ENCODE measurements at regions not wholly inside any gene's neighbourhood (a gene's known extent, or its start where the extent isn't known, plus 50 kb on each side); places are given as distances from the start of the nearest gene placed in this dataset.

DNA sequence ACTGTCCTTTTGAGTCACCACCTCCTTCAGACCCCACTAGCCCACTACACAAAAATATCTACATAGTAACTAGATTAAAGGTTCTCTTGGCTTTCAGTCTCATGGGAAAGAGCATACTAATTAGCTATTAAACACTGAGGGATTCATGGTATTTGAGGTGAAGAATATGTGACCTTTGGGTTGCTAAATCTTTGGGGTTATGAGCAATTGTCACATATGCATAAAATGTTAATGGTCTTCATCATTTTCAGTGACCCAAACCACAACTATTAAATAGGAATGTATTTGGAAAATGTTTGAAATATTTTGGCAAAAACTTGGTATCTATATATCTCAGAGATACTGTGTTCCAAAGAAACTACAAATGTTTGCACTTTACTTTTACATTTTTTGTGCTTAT, 365.1 kb downstream of the MAGEB5 start:
- TF ChIP-seq, protein P1, sequence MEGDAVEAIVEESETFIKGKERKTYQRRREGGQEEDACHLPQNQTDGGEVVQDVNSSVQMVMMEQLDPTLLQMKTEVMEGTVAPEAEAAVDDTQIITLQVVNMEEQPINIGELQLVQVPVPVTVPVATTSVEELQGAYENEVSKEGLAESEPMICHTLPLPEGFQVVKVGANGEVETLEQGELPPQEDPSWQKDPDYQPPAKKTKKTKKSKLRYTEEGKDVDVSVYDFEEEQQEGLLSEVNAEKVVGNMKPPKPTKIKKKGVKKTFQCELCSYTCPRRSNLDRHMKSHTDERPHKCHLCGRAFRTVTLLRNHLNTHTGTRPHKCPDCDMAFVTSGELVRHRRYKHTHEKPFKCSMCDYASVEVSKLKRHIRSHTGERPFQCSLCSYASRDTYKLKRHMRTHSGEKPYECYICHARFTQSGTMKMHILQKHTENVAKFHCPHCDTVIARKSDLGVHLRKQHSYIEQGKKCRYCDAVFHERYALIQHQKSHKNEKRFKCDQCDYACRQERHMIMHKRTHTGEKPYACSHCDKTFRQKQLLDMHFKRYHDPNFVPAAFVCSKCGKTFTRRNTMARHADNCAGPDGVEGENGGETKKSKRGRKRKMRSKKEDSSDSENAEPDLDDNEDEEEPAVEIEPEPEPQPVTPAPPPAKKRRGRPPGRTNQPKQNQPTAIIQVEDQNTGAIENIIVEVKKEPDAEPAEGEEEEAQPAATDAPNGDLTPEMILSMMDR (IDR thresholded peaks at IDR 0.05 in 8 of 11, conservative IDR thresholded peaks at IDR 0.05 in 3 of 11): no peak
- TF ChIP-seq POLR2A (IDR thresholded peaks at IDR 0.05) (no peak), POLR2AphosphoS5 (IDR thresholded peaks at IDR 0.05) (no peak)
